T-helper 1 cell (primary cell): ENCODE measurements at regions not wholly inside any gene's neighbourhood (a gene's known extent, or its start where the extent isn't known, plus 50 kb on each side); places are given as distances from the start of the nearest gene placed in this dataset.
"Not testable (repeated sequence)": the region's sequence is repeated elsewhere in the genome, so short reads cannot be mapped to it uniquely, and the experiment has no call there.

Experiments used
- DNase-seq, 5 donors: peaks; one replicate each; pipeline ENCODE4 v3.0.0-alpha.2; 2012 to 2020

DNA sequence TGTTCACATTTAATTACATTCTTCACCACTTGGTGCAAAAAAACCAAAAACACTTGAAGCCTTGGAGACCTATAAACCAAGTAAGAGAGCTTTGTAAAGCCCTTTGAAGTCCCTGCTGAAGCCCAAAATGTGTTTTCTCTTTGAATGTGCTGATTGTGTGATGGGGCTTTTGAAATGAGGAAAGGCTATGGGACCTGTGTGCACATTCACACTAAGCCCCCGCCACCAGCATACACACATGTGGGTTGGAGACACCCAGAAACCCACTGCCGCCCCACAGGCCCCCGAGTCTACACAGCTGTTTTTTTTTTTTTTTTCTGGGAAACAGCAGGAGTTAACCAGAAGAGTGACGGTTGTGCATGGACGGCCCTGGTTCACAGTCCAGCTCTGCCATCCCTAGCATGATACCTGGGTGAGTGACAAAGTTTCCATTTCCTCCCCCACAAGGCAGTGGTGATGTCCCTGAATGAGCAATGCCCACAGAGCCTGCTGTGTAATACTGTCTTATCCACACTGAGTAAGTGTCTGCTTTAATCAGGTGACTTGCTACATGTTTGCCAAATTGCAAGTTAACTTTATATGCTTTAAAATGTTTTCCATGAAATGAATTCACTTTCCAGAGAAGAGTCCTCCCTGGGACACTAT, 154.6 kb upstream of the GDF10 start:
- no peak for DNase-seq

- no peak for DNase-seq
Measured at GRCh38 chr10:47146572-47146971, 153.4 kb upstream of the GDF10 start.

DNA sequence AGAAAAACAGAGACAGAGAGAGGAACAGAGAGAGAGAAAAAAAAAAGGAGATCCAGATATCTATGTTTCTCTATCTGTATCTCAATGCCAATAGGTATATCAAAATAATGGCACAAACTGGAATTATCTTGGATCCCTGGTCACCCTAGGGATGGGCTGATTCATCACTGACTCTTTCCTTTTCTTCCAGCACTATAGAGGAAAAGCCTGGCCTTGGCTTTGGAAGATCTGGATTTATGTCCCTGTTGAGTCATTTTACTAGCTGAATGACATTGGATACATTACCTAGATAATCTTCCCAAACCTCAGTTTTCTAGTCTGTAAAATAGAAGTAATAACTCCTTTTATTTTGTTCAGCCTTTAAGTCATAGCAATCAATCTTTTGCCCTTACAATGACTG, 152.8 kb upstream of the GDF10 start:
- no peak for DNase-seq

DNA sequence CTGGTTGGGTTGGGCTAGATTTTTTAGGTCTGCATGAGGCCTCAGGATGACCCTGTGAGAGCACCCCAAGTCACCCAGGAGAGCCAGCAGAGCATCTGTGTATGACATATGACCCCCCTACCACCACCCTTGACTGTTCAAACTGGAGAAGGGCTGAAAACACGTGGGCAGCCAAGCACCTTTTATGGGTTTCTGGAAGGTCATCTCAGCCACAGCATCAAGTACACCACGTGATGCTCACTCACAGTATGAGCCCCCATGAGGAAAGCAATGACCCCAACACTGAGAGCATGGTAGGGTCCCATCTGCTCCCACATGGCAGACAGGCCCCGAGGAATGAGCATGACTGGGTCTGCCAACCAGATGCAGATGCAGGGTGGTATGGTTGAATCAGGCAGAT, 149.4 kb upstream of the GDF10 start:
- DNase-seq: no peak

DNA sequence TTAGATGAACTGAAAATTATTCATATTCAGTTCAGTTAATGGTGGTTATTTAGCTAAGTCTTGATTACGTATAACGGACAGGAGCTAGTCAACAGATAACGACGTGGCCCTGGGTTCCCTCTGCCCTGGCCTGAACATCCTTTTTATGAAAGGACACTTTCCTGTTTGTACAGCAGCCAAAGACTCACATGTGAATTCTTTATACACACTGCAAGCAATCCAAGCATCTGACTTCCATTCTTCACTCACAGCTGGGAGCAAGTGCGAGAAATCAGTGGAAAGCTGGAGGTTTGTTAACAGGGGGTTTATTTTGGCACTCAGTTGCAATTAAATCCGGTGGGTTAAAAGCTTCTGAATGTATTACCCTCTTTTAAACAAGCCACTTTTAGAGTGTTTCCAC, 148.1 kb upstream of the GDF10 start:
- DNase-seq: no peak

DNA sequence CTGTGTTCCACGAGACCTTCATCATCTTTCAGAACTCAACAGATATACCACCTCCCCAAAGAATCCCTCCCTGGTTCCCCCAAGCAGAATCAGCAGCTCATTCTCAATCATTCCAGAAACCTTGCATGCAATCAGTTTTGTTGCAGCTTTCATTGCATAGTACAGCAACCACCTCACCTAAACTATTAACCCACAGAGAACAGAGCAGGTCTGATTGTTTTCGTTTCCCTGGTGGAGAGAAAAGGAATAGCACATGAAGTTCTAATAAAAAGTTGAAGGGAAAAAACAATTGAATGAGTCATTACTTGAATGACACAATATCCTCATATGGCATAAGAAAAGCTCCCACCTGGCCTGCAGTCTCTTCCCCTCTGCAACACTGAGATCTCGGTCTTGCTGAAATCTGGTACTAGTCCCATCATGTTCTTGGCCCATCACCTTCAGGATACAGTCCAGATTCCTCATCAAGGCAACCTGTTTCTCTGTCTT, 147.1 kb upstream of the GDF10 start:
- DNase-seq: peak in 1 of 5 donors; percentile 4

DNA sequence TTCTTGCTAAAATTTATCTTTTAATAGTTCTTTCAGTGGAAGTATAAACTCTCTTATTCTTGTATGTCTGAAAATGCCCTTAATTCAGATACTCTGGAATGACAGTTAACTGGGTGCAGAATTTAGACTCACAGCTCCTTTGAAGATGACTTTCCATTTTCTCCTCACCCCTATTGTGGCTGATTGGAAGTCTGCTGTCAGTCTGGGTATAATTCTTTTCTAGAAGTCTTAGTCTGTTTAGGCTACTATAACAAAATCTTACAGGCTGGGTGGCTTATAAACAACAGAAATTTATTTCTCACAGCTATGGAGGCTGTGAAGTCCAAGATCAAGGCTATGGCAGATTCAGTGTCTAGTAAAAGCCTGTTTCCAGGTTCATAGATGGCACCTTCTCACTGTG, 145.2 kb upstream of the GDF10 start:
- DNase-seq: no peak

GRCh38 chr10:47156873-47157272, 143.1 kb upstream of the GDF10 start:
- no peak for DNase-seq

DNA sequence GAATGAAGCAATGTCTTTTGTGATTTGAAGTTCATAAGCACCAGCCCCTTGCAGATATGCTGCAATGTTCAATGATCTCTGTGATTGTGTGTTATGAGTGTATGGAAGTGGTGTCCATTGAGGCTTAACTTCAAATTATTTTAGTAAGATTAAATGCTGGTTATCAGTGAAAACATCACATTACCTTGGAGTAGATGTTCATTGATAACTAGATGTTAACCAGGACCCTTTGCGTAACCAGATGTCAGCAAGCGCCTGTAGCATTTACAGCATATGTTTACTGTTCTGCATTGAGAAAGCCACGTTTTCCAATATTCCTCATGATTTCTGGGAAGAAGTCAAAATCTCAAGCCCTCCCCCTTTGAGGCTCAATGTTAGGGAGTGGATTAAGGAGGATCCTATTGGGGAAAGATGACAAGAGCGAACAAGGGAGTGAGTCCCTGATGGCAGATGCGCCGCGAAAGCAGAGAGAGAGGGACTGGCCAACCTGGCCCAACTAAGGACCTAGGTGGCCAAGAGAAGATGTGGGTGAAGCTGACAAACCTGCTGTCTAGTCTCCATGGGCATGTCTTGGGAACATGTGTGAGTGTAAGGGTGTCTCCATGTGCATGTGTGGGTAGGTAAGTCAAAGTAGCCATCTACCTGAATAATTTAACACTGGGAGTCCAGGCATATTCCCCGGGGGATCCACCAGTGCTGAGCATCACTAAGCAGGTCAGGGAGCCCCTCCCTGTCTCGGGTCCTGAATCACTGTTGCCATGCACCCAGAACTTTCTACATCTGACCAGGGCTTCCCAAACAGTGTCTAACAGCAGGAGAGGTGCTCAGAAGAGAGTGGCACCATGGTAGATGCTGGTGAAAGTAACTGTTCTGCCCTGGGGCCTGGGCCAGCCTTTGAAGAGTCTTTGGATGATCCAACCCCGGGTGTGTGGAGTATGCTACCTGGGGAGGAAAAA, 141.6 kb upstream of the GDF10 start:
- DNase-seq: no peak

DNA sequence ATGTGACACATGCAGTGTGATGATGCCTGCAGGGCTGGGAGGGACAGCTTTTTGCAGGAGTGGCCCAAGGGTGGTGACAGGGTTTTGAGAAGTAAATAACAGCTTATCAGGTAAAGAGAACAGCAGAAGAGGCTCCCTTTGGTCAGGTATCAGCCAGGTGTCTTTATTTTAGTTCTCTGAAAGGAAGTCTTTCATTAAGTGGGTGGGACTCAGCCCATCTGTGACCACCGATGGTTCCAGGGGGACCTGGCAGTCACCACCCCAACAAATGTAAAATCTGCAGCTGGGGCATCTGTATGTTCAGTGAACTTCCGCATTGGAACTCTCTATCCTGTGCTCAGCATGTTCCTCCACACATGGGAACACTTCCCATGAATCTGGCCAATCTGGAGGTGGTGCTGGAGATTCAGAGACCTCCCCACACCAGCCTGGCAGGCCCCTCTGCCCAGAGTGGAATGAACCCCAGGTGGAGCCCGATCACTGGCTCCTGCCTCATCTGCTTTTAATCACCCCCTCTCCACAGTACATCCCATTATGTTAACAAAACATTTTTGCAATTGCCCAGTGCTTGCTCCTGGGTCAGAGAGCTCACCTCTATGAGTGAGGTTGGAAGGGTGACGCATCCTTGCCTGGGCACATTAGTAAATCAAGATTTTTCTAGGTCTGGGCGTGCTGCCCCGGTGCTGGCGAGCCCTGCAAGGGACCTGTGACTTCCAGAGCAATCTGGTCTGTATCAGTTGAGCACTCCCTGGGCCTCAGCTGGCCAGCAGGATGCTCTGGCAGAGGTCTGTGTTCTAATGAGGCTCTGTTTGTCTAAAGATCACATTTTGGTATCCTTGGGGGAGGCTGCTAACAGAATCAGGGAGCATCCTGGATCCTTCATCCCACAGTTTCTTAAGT, 140.4 kb upstream of the GDF10 start:
- no peak for DNase-seq

- no peak for DNase-seq
Measured at GRCh38 chr10:47160261-47160908, 139.6 kb upstream of the GDF10 start.

- no peak for DNase-seq
Measured at GRCh38 chr10:47160967-47161366, 139.0 kb upstream of the GDF10 start.

DNA sequence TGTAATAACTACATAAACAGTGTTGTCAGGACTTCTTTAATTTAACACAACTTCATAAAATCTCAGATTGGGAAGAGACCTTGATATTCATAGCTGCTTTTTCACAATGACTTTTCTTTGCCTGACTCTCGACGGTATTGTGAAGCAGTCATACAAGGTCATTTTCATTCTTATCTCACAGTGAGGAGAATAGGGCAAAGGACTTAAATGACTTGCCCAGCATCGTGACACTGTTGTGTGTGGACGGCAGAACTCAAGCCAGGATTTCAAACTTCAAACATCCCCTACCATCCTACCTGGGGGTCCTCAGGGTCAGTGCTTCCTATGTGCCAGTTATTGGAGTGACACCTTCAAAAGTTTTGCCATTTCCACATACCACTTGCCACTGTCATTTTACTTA, 138.5 kb upstream of the GDF10 start:
- DNase-seq: no peak

DNA sequence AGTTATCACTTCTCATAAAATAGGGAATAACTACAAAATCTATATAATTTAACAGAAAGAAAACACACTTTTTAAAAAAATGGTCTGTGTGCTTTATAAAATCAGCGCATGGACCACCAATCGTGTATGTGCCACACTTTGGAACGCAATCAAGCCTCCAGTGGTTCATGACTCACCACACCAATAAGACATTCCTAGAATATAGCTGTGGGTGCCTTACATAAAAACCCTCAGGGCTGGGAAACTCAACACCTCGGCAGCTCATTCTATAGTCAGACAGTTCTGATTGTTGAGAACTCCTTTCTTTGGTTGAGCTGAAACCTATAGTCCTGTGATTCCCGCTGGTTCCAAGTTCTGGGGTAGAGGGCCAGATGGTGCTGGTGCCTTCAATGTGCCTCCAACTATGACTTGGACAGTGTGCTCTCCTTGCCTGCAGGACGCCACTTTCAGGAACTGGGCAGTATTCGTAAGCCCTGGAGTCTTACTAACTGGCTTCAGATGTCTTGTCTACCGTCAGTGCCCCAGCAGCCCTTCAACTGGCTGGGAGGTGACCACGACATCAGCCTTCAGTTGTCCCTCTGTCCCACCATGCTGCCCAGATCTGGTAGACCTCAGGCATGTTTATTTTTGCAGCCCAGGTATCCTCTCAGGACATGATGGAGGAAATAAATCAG, 135.7 kb upstream of the GDF10 start:
- DNase-seq: no peak

- no peak for DNase-seq
Measured at GRCh38 chr10:47164800-47165128, 135.2 kb upstream of the GDF10 start.

DNA sequence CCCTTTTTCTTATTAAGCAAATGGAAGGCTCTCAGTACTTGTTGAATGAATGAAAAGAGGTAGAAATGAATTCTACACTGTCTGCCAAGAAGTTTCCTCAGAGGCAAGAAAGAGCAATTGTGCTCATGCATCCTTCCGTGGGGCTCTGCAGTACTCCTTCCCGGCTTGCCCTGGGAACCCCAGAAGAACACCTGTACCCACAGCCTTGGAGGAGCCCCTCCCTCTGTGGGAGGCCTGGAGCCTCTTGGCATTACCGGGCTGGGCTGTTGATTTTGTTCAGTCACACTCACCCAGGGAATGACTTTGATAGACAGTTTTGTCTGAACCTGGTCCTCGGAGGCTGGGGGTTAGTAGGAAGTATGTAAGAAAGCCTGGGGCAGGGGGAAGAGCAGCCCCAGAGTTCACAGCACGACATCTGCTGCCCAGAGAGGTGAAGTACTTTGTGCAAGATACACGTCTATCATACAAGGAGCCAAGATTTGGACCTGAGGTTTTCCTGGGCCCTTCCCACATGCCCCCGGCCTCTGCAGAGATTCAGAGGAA, 134.8 kb upstream of the GDF10 start:
- peak in 1 of 5 donors; percentile 23 for DNase-seq

GRCh38 chr10:47165711-47166404, 134.1 kb upstream of the GDF10 start:
- DNase-seq: peak in 3 of 5 donors; percentile 10 to 35 (median 21)

DNA sequence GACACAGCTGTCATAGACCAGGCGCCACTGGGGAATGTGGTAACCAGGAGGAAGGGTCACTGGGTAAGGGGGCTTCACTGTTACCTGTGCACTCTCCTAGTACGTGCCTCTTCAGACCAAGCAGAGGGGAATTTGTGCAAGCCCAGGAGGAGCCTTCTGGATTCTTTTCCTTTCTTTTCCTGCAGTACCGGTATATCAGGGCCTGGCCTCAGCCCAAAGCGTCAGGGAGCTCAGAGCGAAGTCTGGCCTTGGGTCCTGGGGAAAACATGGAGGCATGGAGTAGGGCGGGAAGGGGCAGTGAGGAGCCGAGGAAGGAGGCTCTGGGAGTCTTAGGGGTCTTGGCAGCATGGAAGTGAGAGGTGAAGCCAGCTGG, 133.6 kb upstream of the GDF10 start:
- DNase-seq: no peak

- not testable (repeated sequence) for DNase-seq
Measured at GRCh38 chr10:47166808-47167581, 133.0 kb upstream of the GDF10 start.

- no peak for DNase-seq
Measured at GRCh38 chr10:47167591-47167990, 132.4 kb upstream of the GDF10 start.
